OCI-LY1 (cell line): ENCODE measurements at regions not wholly inside any gene's neighbourhood (a gene's known extent, or its start where the extent isn't known, plus 50 kb on each side); places are given as distances from the start of the nearest gene placed in this dataset.

Experiments
- EZH2 ChIP-seq: fragments of 200-600 bp; sonication (generic), shearing (Covaris generic); IDR thresholded peaks from 2 replicates; pipeline ENCODE4 v1.8.0; 2017; ENCODE audit warnings: borderline replicate concordance, mixed run types, mild to moderate bottlenecking, antibody characterized with exemption, low read length, moderate library complexity, mixed read lengths
- TF ChIP-seq, protein P1 (sequence below): fragments of 200-600 bp; sonication (generic), shearing (Covaris generic); IDR thresholded peaks from 2 replicates; pipeline ENCODE4 v1.5.1; 2017; ENCODE audit warnings: mild to moderate bottlenecking, antibody characterized with exemption, low read length, moderate library complexity, mixed read lengths

- TF ChIP-seq, protein P1, sequence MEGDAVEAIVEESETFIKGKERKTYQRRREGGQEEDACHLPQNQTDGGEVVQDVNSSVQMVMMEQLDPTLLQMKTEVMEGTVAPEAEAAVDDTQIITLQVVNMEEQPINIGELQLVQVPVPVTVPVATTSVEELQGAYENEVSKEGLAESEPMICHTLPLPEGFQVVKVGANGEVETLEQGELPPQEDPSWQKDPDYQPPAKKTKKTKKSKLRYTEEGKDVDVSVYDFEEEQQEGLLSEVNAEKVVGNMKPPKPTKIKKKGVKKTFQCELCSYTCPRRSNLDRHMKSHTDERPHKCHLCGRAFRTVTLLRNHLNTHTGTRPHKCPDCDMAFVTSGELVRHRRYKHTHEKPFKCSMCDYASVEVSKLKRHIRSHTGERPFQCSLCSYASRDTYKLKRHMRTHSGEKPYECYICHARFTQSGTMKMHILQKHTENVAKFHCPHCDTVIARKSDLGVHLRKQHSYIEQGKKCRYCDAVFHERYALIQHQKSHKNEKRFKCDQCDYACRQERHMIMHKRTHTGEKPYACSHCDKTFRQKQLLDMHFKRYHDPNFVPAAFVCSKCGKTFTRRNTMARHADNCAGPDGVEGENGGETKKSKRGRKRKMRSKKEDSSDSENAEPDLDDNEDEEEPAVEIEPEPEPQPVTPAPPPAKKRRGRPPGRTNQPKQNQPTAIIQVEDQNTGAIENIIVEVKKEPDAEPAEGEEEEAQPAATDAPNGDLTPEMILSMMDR = no peak
- TF ChIP-seq EZH2 = no peak
Measured at GRCh38 chr5:87944553-87945285, 323.9 kb downstream of the TMEM161B start.
